ENCODE measurements at regions not wholly inside any gene's neighbourhood (a gene's known extent, or its start where the extent isn't known, plus 50 kb on each side); places are given as distances from the start of the nearest gene placed in this dataset.

DNA sequence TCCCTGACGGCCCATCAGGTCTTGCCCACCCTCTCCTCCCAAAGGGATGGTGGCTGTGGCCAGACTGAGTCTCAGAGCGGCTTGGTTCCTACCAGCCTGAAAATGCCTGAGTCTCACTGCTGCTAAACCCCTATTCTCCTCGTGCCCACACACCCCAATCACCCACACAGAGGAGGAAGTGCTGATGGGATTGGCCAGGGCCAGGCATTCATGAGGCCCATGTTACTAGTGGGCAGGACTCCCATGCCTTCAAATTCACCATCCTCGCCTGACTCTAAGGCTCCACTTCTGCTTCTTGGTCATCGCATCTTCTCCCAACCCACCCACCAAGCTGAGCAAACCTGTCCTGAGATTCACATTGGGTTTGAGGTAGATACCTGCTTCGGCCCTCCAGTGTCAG, 80.1 kb upstream of the CST7 start:
- Histone ChIP-seq H3K4me3 (ENCODE audit: low read length) (no peak overlapping the region), H3K4me1 (ENCODE audit: control insufficient read depth, insufficient read depth, low read length) (no peaks in the 10 kb centered on the region; the same call in 1 of the 2 replicates), H3K27ac (ENCODE audit: low read length) (no peak overlapping the region), H3K9me3 (ENCODE audit: control insufficient read depth, insufficient read depth, low read length) (peaks cover 3% of the 10 kb centered on the region), H3K27me3 (ENCODE audit: control insufficient read depth, insufficient read depth, low read length) (no peaks in the 10 kb centered on the region), H3K36me3 (ENCODE audit: control insufficient read depth, insufficient read depth, low read length) (no peaks in the 10 kb centered on the region)
- no peak for DNase-seq (ENCODE audit: low read depth, low spot score)
- WGBS (ENCODE audit: insufficient coverage, insufficient read length), result no CpG with 5 or more reads among the region's 6 CpGs

GRCh38 chr20:24870057-24870456, 79.0 kb upstream of the CST7 start:
- DNase-seq (ENCODE audit: low read depth, low spot score), result no peak
- no peak overlapping the region for H3K4me3 ChIP-seq (ENCODE audit: low read length)
- H3K36me3 ChIP-seq (ENCODE audit: control insufficient read depth, insufficient read depth, low read length), result no peaks in the 10 kb centered on the region
- peaks cover 3% of the 10 kb centered on the region for H3K9me3 ChIP-seq (ENCODE audit: control insufficient read depth, insufficient read depth, low read length)
- H3K27ac ChIP-seq (ENCODE audit: low read length), result no peak overlapping the region
- no peaks in the 10 kb centered on the region; the same call in 1 of the 2 replicates for H3K4me1 ChIP-seq (ENCODE audit: control insufficient read depth, insufficient read depth, low read length)
- no peaks in the 10 kb centered on the region for H3K27me3 ChIP-seq (ENCODE audit: control insufficient read depth, insufficient read depth, low read length)
- no CpG with 5 or more reads among the region's 3 CpGs for WGBS (ENCODE audit: insufficient coverage, insufficient read length)

DNA sequence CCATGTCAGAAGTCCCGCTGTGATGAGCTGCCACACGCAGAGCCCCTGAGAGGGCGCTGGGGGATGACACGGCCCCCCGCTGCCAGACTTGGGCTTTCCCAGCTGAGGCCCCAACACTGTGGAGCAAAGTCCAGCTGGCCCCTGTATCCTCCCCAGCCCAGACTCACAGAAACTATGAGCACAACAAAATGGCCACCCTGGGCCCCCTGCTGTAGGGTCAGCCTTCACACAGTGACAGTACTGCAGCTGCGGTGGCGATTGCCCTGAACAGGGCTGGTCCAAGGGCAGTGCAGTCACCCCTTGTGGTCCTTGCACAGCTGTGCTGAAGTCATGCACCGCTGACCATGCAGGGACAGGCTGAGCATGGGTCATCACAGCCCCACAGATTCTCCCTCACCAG, 78.2 kb upstream of the CST7 start:
- Histone ChIP-seq H3K27me3 (ENCODE audit: control insufficient read depth, insufficient read depth, low read length) (no peaks in the 10 kb centered on the region), H3K4me3 (ENCODE audit: low read length) (no peak overlapping the region), H3K36me3 (ENCODE audit: control insufficient read depth, insufficient read depth, low read length) (no peaks in the 10 kb centered on the region), H3K4me1 (ENCODE audit: control insufficient read depth, insufficient read depth, low read length) (no peaks in the 10 kb centered on the region; the same call in 1 of the 2 replicates), H3K27ac (ENCODE audit: low read length) (no peak overlapping the region), H3K9me3 (ENCODE audit: control insufficient read depth, insufficient read depth, low read length) (no peaks in the 10 kb centered on the region)
- no CpG with 5 or more reads among the region's 8 CpGs for WGBS (ENCODE audit: insufficient coverage, insufficient read length)
- no peak for DNase-seq (ENCODE audit: low read depth, low spot score)

DNA sequence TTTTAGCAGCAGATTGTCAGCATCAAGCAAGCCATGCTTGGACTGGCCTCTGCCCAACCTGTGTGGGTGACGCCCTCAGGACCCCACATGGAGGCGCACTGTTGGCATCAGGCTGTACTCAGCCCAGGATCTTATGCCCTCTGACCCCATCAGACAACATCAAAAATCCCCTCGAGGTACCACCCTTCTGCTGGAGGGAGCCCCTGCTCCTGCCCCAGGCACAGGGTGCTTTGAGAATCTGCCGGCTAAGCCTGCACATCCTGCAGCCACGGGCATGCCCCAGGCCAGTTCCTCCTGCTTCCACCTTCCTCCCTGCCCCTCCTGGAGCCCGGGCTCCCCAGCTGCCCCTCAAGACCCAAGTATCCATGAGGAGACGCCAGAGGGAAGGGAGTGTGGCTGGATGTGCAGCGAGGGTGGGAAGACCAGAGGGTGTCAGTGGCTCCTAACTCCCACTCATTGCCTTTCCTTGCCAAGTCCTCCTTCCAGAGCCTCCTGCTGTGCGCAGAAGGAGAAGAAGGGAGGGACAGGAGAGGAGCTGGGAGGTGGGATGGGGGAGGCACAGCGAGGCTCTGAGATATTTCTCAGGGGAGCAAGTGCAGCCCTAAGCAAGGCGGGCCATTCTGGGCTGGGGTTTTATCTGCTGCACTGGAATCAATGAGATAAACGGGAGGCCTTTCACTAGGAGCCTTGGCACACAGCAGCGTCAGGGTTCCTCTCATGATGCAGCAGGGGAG, 77.4 kb upstream of the CST7 start:
- Histone ChIP-seq H3K27ac (ENCODE audit: low read length) (no peak overlapping the region), H3K9me3 (ENCODE audit: control insufficient read depth, insufficient read depth, low read length) (no peaks in the 10 kb centered on the region), H3K4me1 (ENCODE audit: control insufficient read depth, insufficient read depth, low read length) (no peaks in the 10 kb centered on the region; the same call in 1 of the 2 replicates), H3K36me3 (ENCODE audit: control insufficient read depth, insufficient read depth, low read length) (no peaks in the 10 kb centered on the region), H3K27me3 (ENCODE audit: control insufficient read depth, insufficient read depth, low read length) (no peaks in the 10 kb centered on the region), H3K4me3 (ENCODE audit: low read length) (no peak overlapping the region)
- no peak for DNase-seq (ENCODE audit: low read depth, low spot score)
- no CpG with 5 or more reads among the region's 13 CpGs for WGBS (ENCODE audit: insufficient coverage, insufficient read length)

GRCh38 chr20:24872291-24873024, 76.6 kb upstream of the CST7 start:
- no CpG with 5 or more reads among the region's 12 CpGs for WGBS (ENCODE audit: insufficient coverage, insufficient read length)

DNA sequence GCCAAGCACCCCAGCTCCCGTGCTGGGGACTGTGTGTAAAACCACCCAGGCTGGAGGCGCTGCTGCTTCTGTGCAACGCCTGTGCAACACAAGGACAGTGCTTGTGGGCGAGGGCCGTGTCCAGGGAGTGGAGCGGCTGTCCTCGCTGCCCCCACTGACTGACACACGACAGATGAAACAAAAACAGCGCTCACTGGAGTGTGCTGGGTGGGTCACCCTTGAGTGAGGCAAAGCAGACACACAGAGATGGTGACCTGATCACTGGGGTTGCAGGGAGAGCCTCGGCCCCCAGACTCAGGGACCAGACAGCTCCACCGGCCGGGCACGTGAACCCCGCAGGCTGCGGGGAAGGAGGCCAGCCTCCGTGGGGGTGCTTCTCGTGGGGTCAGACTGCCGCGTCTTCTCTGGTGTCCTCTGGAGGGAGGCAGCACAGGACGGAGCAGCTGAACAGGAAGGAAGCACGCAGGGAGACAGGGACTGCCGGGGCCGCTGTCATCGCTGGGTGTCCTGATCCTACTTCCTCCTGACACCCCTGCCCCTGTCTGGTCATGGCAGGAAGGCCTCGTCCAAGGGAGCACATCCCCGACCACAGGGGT, 75.9 kb upstream of the CST7 start:
- H3K9me3 ChIP-seq (ENCODE audit: control insufficient read depth, insufficient read depth, low read length), result no peaks in the 10 kb centered on the region
- no CpG with 5 or more reads among the region's 26 CpGs for WGBS (ENCODE audit: insufficient coverage, insufficient read length)
- no peak for DNase-seq (ENCODE audit: low read depth, low spot score)
- H3K27ac ChIP-seq (ENCODE audit: low read length), result no peak overlapping the region
- H3K4me1 ChIP-seq (ENCODE audit: control insufficient read depth, insufficient read depth, low read length), result no peaks in the 10 kb centered on the region; the same call in 1 of the 2 replicates
- no peak overlapping the region for H3K4me3 ChIP-seq (ENCODE audit: low read length)
- H3K36me3 ChIP-seq (ENCODE audit: control insufficient read depth, insufficient read depth, low read length), result no peaks in the 10 kb centered on the region
- no peaks in the 10 kb centered on the region for H3K27me3 ChIP-seq (ENCODE audit: control insufficient read depth, insufficient read depth, low read length)

More at GRCh38 chr20:24872291-24873024, 76.6 kb upstream of the CST7 start:
- no peaks in the 10 kb centered on the region for H3K9me3 ChIP-seq (ENCODE audit: control insufficient read depth, insufficient read depth, low read length)
- no peaks in the 10 kb centered on the region; the same call in 1 of the 2 replicates for H3K4me1 ChIP-seq (ENCODE audit: control insufficient read depth, insufficient read depth, low read length)
- DNase-seq (ENCODE audit: low read depth, low spot score), result no peak
- H3K27me3 ChIP-seq (ENCODE audit: control insufficient read depth, insufficient read depth, low read length), result no peaks in the 10 kb centered on the region
- no peaks in the 10 kb centered on the region for H3K36me3 ChIP-seq (ENCODE audit: control insufficient read depth, insufficient read depth, low read length)
- no peak overlapping the region for H3K4me3 ChIP-seq (ENCODE audit: low read length)
- H3K27ac ChIP-seq (ENCODE audit: low read length), result no peak overlapping the region

DNA sequence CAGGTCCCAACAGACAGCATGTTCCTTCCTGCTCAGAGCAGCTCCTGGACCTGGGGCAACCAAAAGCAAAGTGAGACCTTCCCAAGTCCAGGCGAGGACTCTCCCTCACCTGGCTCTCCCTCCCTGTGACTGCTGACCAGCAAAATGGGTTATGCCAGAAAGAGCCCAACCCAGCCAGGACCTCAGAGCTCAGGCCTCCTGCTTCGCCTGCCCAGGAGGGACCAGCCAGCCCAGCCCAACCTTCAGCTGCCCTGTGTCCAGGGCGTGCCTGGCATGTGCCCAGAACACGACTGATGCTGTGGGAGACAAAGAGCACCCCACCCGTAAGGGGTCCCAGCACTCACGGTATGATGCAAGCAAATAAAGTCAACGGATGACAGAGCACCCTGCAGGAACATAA, 74.0 kb upstream of the CST7 start:
- Histone ChIP-seq H3K4me3 (ENCODE audit: low read length) (no peak overlapping the region), H3K4me1 (ENCODE audit: control insufficient read depth, insufficient read depth, low read length) (no peaks in the 10 kb centered on the region; the same call in 1 of the 2 replicates), H3K27me3 (ENCODE audit: control insufficient read depth, insufficient read depth, low read length) (no peaks in the 10 kb centered on the region), H3K9me3 (ENCODE audit: control insufficient read depth, insufficient read depth, low read length) (no peaks in the 10 kb centered on the region), H3K36me3 (ENCODE audit: control insufficient read depth, insufficient read depth, low read length) (no peaks in the 10 kb centered on the region), H3K27ac (ENCODE audit: low read length) (no peak overlapping the region)
- DNase-seq (ENCODE audit: low read depth, low spot score), result no peak
- no CpG with 5 or more reads among the region's 7 CpGs for WGBS (ENCODE audit: insufficient coverage, insufficient read length)

GRCh38 chr20:24877652-24878051, 71.4 kb upstream of the CST7 start:
- H3K4me3 ChIP-seq (ENCODE audit: low read length), result no peak overlapping the region
- WGBS (ENCODE audit: insufficient coverage, insufficient read length), result no CpG with 5 or more reads among the region's 1 CpG
- DNase-seq (ENCODE audit: low read depth, low spot score), result no peak
- H3K36me3 ChIP-seq (ENCODE audit: control insufficient read depth, insufficient read depth, low read length), result no peaks in the 10 kb centered on the region
- H3K4me1 ChIP-seq (ENCODE audit: control insufficient read depth, insufficient read depth, low read length), result no peaks in the 10 kb centered on the region
- H3K27me3 ChIP-seq (ENCODE audit: control insufficient read depth, insufficient read depth, low read length), result no peaks in the 10 kb centered on the region
- no peak overlapping the region for H3K27ac ChIP-seq (ENCODE audit: low read length)
- H3K9me3 ChIP-seq (ENCODE audit: control insufficient read depth, insufficient read depth, low read length), result peaks cover under 1% of the 10 kb centered on the region; the same call in 1 of the 2 replicates

- no CpG with 5 or more reads among the region's 6 CpGs for WGBS (ENCODE audit: insufficient coverage, insufficient read length)
- no peak overlapping the region for H3K4me3 ChIP-seq (ENCODE audit: low read length)
Measured at GRCh38 chr20:24878657-24879056, 70.4 kb upstream of the CST7 start.

DNA sequence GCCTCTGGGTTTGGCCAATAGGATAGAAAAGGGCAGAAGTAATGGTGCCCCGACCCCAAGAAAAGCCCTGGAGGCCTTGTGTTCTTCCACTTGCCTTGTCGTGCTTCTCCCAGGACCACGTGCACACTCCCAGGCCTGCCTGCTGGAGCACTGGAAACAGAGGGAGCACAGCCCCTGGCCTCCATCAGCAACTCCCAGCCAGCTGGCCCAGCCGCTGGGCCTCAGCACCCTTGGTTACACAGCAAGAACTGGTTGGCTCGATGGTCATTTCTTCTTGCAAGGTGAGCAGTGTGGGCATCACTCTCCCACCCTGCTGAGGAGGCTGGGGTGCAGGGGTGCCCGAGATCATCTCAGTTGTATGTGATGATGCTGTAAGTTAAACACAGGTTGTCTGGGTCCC, 69.2 kb upstream of the CST7 start:
- Histone ChIP-seq H3K36me3 (ENCODE audit: control insufficient read depth, insufficient read depth, low read length) (no peaks in the 10 kb centered on the region), H3K4me3 (ENCODE audit: low read length) (no peak overlapping the region), H3K4me1 (ENCODE audit: control insufficient read depth, insufficient read depth, low read length) (no peaks in the 10 kb centered on the region), H3K27ac (ENCODE audit: low read length) (no peak overlapping the region), H3K27me3 (ENCODE audit: control insufficient read depth, insufficient read depth, low read length) (no peaks in the 10 kb centered on the region), H3K9me3 (ENCODE audit: control insufficient read depth, insufficient read depth, low read length) (peaks cover 1% of the 10 kb centered on the region)
- WGBS (ENCODE audit: insufficient coverage, insufficient read length), result no CpG with 5 or more reads among the region's 6 CpGs
- DNase-seq (ENCODE audit: low read depth, low spot score), result no peak

More at GRCh38 chr20:24878657-24879056, 70.4 kb upstream of the CST7 start:
- no peaks in the 10 kb centered on the region for H3K36me3 ChIP-seq (ENCODE audit: control insufficient read depth, insufficient read depth, low read length)
- no peak for DNase-seq (ENCODE audit: low read depth, low spot score)
- H3K27ac ChIP-seq (ENCODE audit: low read length), result no peak overlapping the region
- peaks cover 1% of the 10 kb centered on the region for H3K9me3 ChIP-seq (ENCODE audit: control insufficient read depth, insufficient read depth, low read length)
- H3K4me1 ChIP-seq (ENCODE audit: control insufficient read depth, insufficient read depth, low read length), result no peaks in the 10 kb centered on the region
- no peaks in the 10 kb centered on the region for H3K27me3 ChIP-seq (ENCODE audit: control insufficient read depth, insufficient read depth, low read length)
